SK-N-SH treated with all-trans-retinoic acid at 6 μM for 48 hours (cell line): ENCODE measurements at regions not wholly inside any gene's neighbourhood (a gene's known extent, or its start where the extent isn't known, plus 50 kb on each side); places are given as distances from the start of the nearest gene placed in this dataset.

Experiments
- BACH2 ChIP-seq: fragments of 250-450 bp; sonication (Bioruptor Pico); IDR thresholded peaks from 2 replicates; pipeline ENCODE4 v1.9.0; 2021; ENCODE audit warnings: mild to moderate bottlenecking, borderline replicate concordance
- GLIS3 ChIP-seq: fragments of 250-450 bp; sonication (Bioruptor Pico); IDR thresholded peaks from 2 replicates; pipeline ENCODE4 v1.5.0; 2020; ENCODE audit warnings: mild to moderate bottlenecking, moderate library complexity
- PATZ1 ChIP-seq: fragments of 250-450 bp; sonication (Bioruptor Pico); IDR thresholded peaks from 2 replicates; pipeline ENCODE4 v1.8.0; 2020; ENCODE audit warnings: mild to moderate bottlenecking, moderate library complexity, borderline replicate concordance
- RARB ChIP-seq: fragments of 250-450 bp; sonication (Bioruptor Pico); IDR thresholded peaks from 2 replicates; pipeline ENCODE4 v1.8.0; 2021; ENCODE audit warnings: mild to moderate bottlenecking, moderate library complexity
- ZC3H10 ChIP-seq: fragments of 250-450 bp; sonication (Bioruptor Pico); IDR thresholded peaks from 2 replicates; pipeline ENCODE4 v1.5.1; 2021; ENCODE audit warnings: mild to moderate bottlenecking, moderate library complexity
- TF ChIP-seq, protein P1 (sequence below): fragments of 250-450 bp; sonication (Bioruptor Pico); IDR thresholded peaks from 2 replicates; pipeline ENCODE4 v1.8.0; 2021; ENCODE audit warnings: low read depth, mild to moderate bottlenecking, moderate library complexity, borderline replicate concordance

- no peak for TF ChIP-seq GLIS3
- TF ChIP-seq PATZ1, result no peak
- TF ChIP-seq ZC3H10 (CRISPR knock-in tag), result no peak
- TF ChIP-seq, protein P1, sequence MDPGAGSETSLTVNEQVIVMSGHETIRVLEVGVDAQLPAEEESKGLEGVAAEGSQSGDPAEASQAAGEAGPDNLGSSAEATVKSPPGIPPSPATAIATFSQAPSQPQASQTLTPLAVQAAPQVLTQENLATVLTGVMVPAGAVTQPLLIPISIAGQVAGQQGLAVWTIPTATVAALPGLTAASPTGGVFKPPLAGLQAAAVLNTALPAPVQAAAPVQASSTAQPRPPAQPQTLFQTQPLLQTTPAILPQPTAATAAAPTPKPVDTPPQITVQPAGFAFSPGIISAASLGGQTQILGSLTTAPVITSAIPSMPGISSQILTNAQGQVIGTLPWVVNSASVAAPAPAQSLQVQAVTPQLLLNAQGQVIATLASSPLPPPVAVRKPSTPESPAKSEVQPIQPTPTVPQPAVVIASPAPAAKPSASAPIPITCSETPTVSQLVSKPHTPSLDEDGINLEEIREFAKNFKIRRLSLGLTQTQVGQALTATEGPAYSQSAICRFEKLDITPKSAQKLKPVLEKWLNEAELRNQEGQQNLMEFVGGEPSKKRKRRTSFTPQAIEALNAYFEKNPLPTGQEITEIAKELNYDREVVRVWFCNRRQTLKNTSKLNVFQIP (CRISPR knock-in tag), result no peak
- TF ChIP-seq BACH2 (CRISPR knock-in tag), result no peak
- TF ChIP-seq RARB (CRISPR knock-in tag), result no peak
These were observed 256.6 kb upstream of the SEMA3C start for GRCh38 chr7:81175275-81175940.
